ENCODE measurements at regions not wholly inside any gene's neighbourhood (a gene's known extent, or its start where the extent isn't known, plus 50 kb on each side); places are given as distances from the start of the nearest gene placed in this dataset.

DNA sequence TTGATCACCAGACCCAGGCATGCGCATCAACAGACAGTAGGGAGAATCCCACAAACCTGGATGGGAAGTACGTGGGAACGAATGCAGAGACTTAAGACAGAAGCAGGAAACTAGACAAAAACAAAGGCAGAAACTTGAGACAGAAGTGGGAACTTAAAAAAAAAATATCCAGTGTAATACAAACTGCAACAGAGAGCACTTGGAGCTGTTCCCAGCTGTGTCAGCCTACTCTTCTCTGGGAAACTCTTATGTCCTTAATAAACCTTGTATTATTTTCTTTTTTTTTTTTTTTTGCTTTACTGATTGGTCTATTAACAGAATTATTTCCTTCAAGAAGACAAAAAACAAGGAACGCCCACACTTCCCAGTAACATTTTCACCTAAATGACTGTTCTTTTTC, 1818.1 kb upstream of the RAG2 start:
- H3K9me3 Mint-ChIP-seq = peaks cover 70% of the 10 kb centered on the region
- ATAC-seq = no peak
- H3K27me3 Mint-ChIP-seq (ENCODE audit: low read depth) = peaks cover 4% of the 10 kb centered on the region
- no peak overlapping the region for H3K4me3 Mint-ChIP-seq
- ChIA-PET POLR2A (interaction anchor here (0.7 kb wide), 1 partner anchor 779 kb away, joined by 4 read pairs; no protein-coding TSS in a partner anchor), CTCF (no interaction called here)
- no peak for DNase-seq (ENCODE audit: low spot score)
- TF ChIP-seq CREB1 (CRISPR knock-in tag; IDR thresholded peaks at IDR 0.05) (no peak), NFE2L1 (CRISPR knock-in tag; IDR thresholded peaks at IDR 0.05) (no peak), TCF7 (CRISPR knock-in tag; IDR thresholded peaks at IDR 0.05; ENCODE audit: low read depth) (no peak), ZNF121 (CRISPR knock-in tag; IDR thresholded peaks at IDR 0.05) (no peak), ZNF232 (CRISPR knock-in tag; IDR thresholded peaks at IDR 0.05) (no peak), ZBTB21 (CRISPR knock-in tag; IDR thresholded peaks at IDR 0.05; ENCODE audit: borderline replicate concordance) (no peak), CBFB (CRISPR knock-in tag; IDR thresholded peaks at IDR 0.05; ENCODE audit: low read depth) (no peak)
- TF ChIP-seq, protein P1, sequence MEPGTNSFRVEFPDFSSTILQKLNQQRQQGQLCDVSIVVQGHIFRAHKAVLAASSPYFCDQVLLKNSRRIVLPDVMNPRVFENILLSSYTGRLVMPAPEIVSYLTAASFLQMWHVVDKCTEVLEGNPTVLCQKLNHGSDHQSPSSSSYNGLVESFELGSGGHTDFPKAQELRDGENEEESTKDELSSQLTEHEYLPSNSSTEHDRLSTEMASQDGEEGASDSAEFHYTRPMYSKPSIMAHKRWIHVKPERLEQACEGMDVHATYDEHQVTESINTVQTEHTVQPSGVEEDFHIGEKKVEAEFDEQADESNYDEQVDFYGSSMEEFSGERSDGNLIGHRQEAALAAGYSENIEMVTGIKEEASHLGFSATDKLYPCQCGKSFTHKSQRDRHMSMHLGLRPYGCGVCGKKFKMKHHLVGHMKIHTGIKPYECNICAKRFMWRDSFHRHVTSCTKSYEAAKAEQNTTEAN (CRISPR knock-in tag; IDR thresholded peaks at IDR 0.05) = no peak
- TF ChIP-seq, protein P2, sequence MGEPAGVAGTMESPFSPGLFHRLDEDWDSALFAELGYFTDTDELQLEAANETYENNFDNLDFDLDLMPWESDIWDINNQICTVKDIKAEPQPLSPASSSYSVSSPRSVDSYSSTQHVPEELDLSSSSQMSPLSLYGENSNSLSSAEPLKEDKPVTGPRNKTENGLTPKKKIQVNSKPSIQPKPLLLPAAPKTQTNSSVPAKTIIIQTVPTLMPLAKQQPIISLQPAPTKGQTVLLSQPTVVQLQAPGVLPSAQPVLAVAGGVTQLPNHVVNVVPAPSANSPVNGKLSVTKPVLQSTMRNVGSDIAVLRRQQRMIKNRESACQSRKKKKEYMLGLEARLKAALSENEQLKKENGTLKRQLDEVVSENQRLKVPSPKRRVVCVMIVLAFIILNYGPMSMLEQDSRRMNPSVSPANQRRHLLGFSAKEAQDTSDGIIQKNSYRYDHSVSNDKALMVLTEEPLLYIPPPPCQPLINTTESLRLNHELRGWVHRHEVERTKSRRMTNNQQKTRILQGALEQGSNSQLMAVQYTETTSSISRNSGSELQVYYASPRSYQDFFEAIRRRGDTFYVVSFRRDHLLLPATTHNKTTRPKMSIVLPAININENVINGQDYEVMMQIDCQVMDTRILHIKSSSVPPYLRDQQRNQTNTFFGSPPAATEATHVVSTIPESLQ (CRISPR knock-in tag; IDR thresholded peaks at IDR 0.05) = no peak
- no peaks in the 10 kb centered on the region for H3K4me1 Mint-ChIP-seq
- peaks cover 55% of the 10 kb centered on the region for H3K36me3 Mint-ChIP-seq
- H3K27ac Mint-ChIP-seq = no peak overlapping the region

DNA sequence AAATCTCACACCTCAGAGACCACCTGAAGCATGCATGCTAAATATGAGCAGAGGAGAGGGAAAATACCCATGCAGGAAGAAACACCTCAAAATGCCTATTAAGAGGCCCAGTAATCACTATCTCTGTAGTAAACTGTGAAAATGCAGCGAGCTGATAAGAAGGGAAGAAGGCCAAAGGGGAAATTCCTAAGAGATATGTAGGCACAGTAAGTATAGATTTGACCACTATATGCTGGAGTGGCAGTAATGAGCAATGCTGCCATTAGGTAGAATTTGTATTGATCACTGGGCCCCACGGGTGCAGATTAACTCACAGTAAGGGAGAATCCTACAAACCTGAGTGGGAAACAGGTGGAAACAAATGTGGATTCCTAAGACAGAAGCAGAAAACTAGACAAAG, 1813.1 kb upstream of the RAG2 start:
- no peak for TF ChIP-seq SMAD4 (CRISPR knock-in tag; IDR thresholded peaks at IDR 0.05)
- no peak for TF ChIP-seq FOXP1 (CRISPR knock-in tag; IDR thresholded peaks at IDR 0.05; ENCODE audit: borderline replicate concordance)
- TF ChIP-seq GRHL2 (CRISPR knock-in tag; IDR thresholded peaks at IDR 0.05; ENCODE audit: insufficient replicate concordance, severe bottlenecking) = no peak
- TF ChIP-seq, protein P3, sequence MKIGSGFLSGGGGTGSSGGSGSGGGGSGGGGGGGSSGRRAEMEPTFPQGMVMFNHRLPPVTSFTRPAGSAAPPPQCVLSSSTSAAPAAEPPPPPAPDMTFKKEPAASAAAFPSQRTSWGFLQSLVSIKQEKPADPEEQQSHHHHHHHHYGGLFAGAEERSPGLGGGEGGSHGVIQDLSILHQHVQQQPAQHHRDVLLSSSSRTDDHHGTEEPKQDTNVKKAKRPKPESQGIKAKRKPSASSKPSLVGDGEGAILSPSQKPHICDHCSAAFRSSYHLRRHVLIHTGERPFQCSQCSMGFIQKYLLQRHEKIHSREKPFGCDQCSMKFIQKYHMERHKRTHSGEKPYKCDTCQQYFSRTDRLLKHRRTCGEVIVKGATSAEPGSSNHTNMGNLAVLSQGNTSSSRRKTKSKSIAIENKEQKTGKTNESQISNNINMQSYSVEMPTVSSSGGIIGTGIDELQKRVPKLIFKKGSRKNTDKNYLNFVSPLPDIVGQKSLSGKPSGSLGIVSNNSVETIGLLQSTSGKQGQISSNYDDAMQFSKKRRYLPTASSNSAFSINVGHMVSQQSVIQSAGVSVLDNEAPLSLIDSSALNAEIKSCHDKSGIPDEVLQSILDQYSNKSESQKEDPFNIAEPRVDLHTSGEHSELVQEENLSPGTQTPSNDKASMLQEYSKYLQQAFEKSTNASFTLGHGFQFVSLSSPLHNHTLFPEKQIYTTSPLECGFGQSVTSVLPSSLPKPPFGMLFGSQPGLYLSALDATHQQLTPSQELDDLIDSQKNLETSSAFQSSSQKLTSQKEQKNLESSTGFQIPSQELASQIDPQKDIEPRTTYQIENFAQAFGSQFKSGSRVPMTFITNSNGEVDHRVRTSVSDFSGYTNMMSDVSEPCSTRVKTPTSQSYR (CRISPR knock-in tag; IDR thresholded peaks at IDR 0.05) = no peak
- TF ChIP-seq SMAD3 (CRISPR knock-in tag; IDR thresholded peaks at IDR 0.05; ENCODE audit: borderline replicate concordance) = no peak
- TF ChIP-seq, protein P4, sequence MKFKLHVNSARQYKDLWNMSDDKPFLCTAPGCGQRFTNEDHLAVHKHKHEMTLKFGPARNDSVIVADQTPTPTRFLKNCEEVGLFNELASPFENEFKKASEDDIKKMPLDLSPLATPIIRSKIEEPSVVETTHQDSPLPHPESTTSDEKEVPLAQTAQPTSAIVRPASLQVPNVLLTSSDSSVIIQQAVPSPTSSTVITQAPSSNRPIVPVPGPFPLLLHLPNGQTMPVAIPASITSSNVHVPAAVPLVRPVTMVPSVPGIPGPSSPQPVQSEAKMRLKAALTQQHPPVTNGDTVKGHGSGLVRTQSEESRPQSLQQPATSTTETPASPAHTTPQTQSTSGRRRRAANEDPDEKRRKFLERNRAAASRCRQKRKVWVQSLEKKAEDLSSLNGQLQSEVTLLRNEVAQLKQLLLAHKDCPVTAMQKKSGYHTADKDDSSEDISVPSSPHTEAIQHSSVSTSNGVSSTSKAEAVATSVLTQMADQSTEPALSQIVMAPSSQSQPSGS (CRISPR knock-in tag; IDR thresholded peaks at IDR 0.05; ENCODE audit: borderline replicate concordance, low read depth) = no peak
- no peak for TF ChIP-seq CBFB (CRISPR knock-in tag; IDR thresholded peaks at IDR 0.05; ENCODE audit: low read depth)
- no peak for TF ChIP-seq TEAD4 (CRISPR knock-in tag; IDR thresholded peaks at IDR 0.05)
- TF ChIP-seq, protein P5, sequence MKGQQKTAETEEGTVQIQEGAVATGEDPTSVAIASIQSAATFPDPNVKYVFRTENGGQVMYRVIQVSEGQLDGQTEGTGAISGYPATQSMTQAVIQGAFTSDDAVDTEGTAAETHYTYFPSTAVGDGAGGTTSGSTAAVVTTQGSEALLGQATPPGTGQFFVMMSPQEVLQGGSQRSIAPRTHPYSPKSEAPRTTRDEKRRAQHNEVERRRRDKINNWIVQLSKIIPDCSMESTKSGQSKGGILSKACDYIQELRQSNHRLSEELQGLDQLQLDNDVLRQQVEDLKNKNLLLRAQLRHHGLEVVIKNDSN (CRISPR knock-in tag; IDR thresholded peaks at IDR 0.05) = no peak
- TF ChIP-seq FOXK1 (CRISPR knock-in tag; IDR thresholded peaks at IDR 0.05) = no peak
- peaks cover 59% of the 10 kb centered on the region for H3K36me3 Mint-ChIP-seq
- ATAC-seq (0 out of 2 replicates have a peak, but pooled peaks have one; percentile 28), DNase-seq (ENCODE audit: low spot score) (no peak)
- H3K9me3 Mint-ChIP-seq = peaks cover 72% of the 10 kb centered on the region
- peaks cover 4% of the 10 kb centered on the region for H3K27me3 Mint-ChIP-seq (ENCODE audit: low read depth)
- POLR2A ChIA-PET = no interaction called here
- H3K4me1 Mint-ChIP-seq = no peaks in the 10 kb centered on the region
- no peak overlapping the region for H3K27ac Mint-ChIP-seq
- H3K4me3 Mint-ChIP-seq = no peak overlapping the region
- CTCF ChIA-PET = no interaction called here

Measured in WTC11 (cell line).